GM12864 (cell line): ENCODE measurements at regions not wholly inside any gene's neighbourhood (a gene's known extent, or its start where the extent isn't known, plus 50 kb on each side); places are given as distances from the start of the nearest gene placed in this dataset.

Experiments used
- DNase-seq: peaks from one replicate; pipeline ENCODE4 v3.0.0-alpha.2; 2011; ENCODE audit warnings: low read depth
- H3K4me3 ChIP-seq: 2 replicates; pipeline ENCODE4 v1.5.1; 2011; ENCODE audit warnings: mild to moderate bottlenecking, low read depth, low read length, control low read depth
- CTCF ChIP-seq: IDR thresholded peaks from 2 replicates; pipeline ENCODE4 v1.5.1; 2011; ENCODE audit warnings: low read depth, mild to moderate bottlenecking, moderate library complexity, low read length, control low read depth, inconsistent platforms; ENCODE audit errors: missing control alignments

- no peak for TF ChIP-seq CTCF
- no peak overlapping the region for H3K4me3 ChIP-seq
- no peak for DNase-seq
Measured at GRCh38 chr1:38743184-38743583, 116.4 kb downstream of the RRAGC start.

- H3K4me3 ChIP-seq, result no peak overlapping the region
- TF ChIP-seq CTCF, result no peak
- DNase-seq, result no peak
Measured at GRCh38 chr1:38741341-38741740, 118.2 kb downstream of the RRAGC start.

DNA sequence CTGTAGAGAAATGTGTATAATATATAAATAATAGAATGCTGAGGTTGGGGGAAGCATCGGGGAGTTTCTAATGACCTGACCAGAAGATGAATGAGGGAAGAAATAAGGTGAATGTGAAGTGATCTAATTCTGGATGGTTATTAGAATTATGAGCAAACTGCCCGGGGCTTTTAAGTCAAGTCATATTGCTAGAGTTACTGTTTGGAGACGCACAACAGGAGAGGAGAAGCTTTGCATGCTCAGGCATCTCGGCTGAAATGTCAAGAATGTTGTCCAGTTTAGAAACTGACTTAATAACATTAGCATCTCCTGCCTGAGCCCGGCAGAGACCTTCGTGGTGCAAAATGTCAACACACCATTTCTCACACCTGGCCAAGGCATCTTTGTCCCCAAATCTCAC lies 119.1 kb downstream of the RRAGC start:
- DNase-seq, result no peak
- H3K4me3 ChIP-seq, result no peak overlapping the region
- TF ChIP-seq CTCF, result no peak

DNA sequence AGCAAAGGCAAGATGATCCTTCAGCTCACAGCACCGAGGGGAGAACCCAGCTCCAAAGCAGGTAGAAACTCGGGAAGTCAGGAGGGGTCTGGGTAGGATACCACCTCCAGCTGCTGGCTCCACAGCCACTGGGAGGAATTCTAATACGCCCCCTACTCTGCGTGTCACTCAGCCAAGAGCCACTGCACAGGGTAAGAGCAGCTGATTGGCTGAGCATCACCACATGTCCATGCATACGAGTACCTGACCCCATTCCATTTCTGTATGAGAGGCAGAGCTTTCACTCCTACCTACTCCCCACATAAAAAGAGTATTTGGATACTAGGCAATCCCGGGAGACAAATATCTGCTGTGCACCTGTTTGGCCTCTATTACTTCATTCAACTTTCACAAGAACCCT lies 121.4 kb downstream of the RRAGC start:
- H3K4me3 ChIP-seq, result no peak overlapping the region
- no peak for DNase-seq
- no peak for TF ChIP-seq CTCF

DNA sequence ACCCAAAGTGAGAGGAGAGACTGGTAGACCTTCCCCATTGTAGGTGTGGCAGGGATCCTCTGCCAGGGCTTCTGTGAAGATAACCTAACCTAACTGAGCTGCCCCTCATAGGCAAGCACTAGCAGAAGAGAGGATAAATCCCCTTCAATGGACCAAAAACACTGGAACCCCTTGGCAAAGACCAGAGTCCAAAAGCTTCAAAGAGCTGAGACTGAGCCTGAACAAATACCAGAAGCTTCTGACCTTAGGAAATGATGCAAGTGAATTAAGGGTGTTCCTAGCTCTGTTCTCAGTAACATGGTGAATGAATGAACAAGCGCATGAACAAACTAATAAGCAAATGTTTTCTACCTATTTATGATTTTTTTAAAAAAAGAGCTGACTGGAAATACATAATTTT lies 123.2 kb downstream of the RRAGC start:
- DNase-seq, result no peak
- no peak for TF ChIP-seq CTCF

DNA sequence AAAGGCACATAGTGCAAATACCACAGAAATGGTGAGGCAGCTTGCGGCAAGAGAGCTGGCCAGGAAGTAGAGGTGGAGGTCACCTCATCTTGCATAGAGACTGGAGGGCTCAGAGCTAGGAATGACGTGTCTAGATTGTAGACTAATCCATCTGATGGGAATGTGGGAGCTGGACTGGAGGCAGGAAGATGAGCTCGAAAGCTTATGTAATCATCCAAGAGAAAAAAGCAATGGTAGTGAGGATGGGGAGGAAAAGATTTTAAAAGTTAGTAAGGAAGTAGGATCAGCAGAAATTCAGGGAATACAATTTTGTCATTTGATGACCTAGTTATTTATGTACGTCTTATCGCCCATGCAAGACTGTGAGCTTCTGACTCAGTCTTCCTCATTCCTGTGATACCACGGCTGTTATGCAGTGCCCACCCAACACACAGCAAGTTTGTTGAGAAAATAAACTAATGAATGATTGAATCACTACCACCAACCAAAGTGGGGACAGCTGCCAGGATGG lies 123.9 kb downstream of the RRAGC start:
- H3K4me3 ChIP-seq, result no peak overlapping the region
- DNase-seq, result no peak
- no peak for TF ChIP-seq CTCF

More for the DNA sequence above, 123.2 kb downstream of the RRAGC start:
- no peak overlapping the region for H3K4me3 ChIP-seq

DNA sequence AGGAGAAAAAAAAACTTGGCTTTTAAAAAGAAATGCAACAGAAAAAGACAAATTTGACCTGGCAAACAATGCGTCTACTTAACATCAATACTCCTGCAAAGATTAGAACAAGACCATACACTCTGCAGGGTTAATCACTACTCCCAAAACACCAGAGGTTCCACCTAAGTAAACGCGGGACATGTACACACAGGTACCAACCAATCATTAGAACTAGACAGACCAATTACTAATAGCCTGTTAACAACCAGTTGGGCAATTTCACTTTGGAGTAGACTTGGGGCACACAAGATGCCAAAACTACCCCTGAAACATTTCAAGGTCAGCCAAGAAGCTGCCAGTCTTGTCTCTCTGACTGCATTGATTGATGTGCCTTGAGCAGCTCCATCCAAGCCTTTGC lies 125.8 kb downstream of the RRAGC start:
- no peak for DNase-seq
- no peak for TF ChIP-seq CTCF
- H3K4me3 ChIP-seq, result no peak overlapping the region
